Muscle layer of colon (tissue), 2 donors: ENCODE measurements at regions not wholly inside any gene's neighbourhood (a gene's known extent, or its start where the extent isn't known, plus 50 kb on each side); places are given as distances from the start of the nearest gene placed in this dataset.

ENCODE experiments used
- H3K27ac ChIP-seq: one replicate; pipeline ENCODE4 v1.7.0; 2013; ENCODE audit warnings: low read depth, mild to moderate bottlenecking, low read length, moderate library complexity
- H3K27me3 ChIP-seq, 2 donors: one replicate each; pipeline ENCODE4 v1.7.0; 2013; ENCODE audit warnings: low read length in 2 of 2, mild to moderate bottlenecking in 2 of 2; ENCODE audit not compliant: insufficient read depth in 2 of 2, control insufficient read depth in 1 of 2
- H3K36me3 ChIP-seq: one replicate; pipeline ENCODE4 v1.7.0; 2013; ENCODE audit warnings: mild to moderate bottlenecking, low read length; ENCODE audit not compliant: insufficient read depth
- H3K4me1 ChIP-seq: one replicate; pipeline ENCODE4 v1.7.0; 2013; ENCODE audit warnings: mild to moderate bottlenecking, low read length; ENCODE audit not compliant: insufficient read depth
- H3K4me3 ChIP-seq, 2 donors: one replicate each; pipeline ENCODE4 v1.7.0; 2013; ENCODE audit warnings: low read length in 2 of 2, low read depth in 1 of 2, mild to moderate bottlenecking in 1 of 2, moderate library complexity in 1 of 2
- H3K9ac ChIP-seq: one replicate; pipeline ENCODE4 v1.7.0; 2013; ENCODE audit warnings: low read length
- H3K9me3 ChIP-seq: one replicate; pipeline ENCODE4 v1.7.0; 2013; ENCODE audit warnings: mild to moderate bottlenecking, low read length
- donor health status: abdominal sarcoma.
- donor health status: Adenocarcinoma of cecum.

DNA sequence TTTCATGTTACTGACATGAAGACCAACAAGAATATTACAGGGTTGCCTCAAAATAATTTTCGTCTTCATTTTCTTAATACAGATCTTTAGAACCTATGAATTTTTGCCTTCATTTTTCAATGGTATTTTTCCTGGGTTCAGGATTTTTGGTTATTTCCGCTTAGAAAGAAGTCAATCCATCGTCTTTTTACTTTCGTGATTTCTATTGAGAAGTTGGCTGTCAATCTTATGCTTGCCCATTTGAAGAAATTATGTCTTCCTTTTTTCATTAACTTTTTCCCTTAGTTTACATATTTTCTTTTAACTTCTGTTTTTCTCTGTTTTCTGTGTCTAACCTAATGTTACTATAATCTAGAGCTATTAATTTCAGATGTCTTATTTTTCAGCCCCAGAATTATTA lies 868.9 kb upstream of the SLC10A2 start:
- Histone ChIP-seq H3K27ac (no peak overlapping the region), H3K9me3 (no peaks in the 10 kb centered on the region), H3K4me1 (no peaks in the 10 kb centered on the region), H3K9ac (no peak overlapping the region), H3K4me3 (no peak overlapping the region), H3K36me3 (no peaks in the 10 kb centered on the region), H3K27me3 (no peaks in the 10 kb centered on the region)

DNA sequence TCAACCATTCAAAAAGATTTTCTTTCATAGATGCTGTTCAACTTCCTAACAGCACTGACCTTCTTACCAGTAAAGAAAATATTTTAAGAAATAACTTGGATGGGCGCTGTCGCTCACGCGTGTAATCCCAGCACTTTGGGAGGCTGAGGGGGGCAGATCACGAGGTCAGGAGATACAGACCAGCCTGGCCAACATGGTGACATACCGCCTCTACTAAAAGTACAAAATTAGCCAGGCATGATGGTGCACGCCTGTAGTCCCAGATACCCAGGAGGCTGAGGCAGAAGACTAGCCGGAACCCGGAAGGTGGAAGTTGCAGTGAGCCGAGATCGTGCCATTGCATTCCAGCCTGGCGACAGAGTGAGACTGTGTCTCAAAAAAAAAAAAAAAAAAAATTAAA lies 865.7 kb upstream of the SLC10A2 start:
- Histone ChIP-seq H3K27me3 (no peaks in the 10 kb centered on the region), H3K9ac (no peak overlapping the region), H3K9me3 (no peaks in the 10 kb centered on the region), H3K4me3 (no peak overlapping the region), H3K36me3 (no peaks in the 10 kb centered on the region), H3K27ac (no peak overlapping the region), H3K4me1 (no peaks in the 10 kb centered on the region)

DNA sequence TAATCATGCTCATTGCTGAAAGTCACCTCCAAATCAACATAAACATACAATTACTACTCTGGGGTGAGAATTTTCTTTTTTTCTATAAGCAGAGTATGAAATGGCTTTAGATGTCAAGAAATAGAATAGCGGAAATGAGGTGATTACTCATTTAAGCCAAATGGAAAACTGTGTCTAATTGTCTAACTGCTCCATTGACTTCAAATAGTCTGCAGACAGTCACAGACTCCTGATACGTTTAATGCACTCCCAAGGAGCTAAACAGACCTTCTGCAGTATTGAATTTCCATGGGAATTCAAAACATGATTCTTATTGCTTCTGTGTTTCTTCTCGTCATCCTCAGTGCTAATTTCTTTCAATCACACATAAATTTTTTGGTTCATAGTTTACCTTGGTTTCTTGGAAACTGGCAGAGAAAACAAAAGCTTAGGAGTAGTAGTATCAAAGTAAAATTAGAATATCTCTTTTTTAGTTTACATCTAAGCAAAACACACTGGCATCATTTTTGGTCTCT lies 865.2 kb upstream of the SLC10A2 start:
- Histone ChIP-seq H3K36me3 (no peaks in the 10 kb centered on the region), H3K4me1 (no peaks in the 10 kb centered on the region), H3K9ac (no peak overlapping the region), H3K4me3 (no peak overlapping the region), H3K27me3 (no peaks in the 10 kb centered on the region), H3K27ac (no peak overlapping the region), H3K9me3 (no peaks in the 10 kb centered on the region)

DNA sequence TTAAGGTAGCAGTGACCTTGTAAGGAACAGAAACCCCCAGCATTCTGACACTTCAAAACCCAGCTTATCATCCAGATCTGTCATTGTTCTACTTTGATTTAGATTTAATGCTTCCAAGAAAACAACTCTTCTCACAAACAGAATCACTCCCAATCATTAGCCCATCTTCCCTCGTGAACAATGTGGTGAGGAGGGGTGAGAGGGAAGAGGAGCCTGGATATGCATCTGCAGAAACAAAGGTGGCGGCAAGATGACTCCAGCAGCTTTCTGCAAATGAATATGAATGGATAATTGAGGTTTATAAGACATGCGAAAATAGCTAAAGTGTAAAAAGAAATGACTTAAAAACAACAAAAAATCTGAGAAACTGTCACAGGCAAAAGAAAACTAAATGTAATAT lies 859.9 kb upstream of the SLC10A2 start:
- no peaks in the 10 kb centered on the region for H3K36me3 ChIP-seq
- no peaks in the 10 kb centered on the region for H3K4me1 ChIP-seq
- no peaks in the 10 kb centered on the region for H3K9me3 ChIP-seq

DNA sequence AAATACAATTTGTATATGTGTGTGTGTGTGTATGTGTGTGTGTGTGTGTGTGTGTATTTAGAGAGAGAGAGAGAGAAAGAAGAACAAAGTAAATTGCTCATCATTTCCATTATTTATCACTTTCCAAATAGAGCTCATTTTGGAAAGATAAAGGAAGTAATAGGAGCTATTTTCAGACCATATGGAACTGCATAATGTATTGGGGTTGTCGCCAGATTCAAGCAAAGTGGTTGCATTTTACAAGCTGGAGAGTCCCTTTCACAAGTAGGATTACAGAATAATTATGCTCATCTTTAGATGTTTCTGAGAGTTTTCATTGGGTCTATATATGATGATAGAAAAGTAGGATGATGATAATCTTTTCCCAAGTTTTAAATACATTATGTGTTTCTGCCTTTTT lies 842.7 kb upstream of the SLC10A2 start:
- H3K4me1 ChIP-seq = no peaks in the 10 kb centered on the region
- no peak overlapping the region for H3K27ac ChIP-seq
- H3K9me3 ChIP-seq = no peaks in the 10 kb centered on the region
- H3K36me3 ChIP-seq = no peaks in the 10 kb centered on the region
- no peak overlapping the region for H3K9ac ChIP-seq
- H3K4me3 ChIP-seq = no peak overlapping the region
- no peaks in the 10 kb centered on the region for H3K27me3 ChIP-seq

More for the DNA sequence above, 859.9 kb upstream of the SLC10A2 start:
- Histone ChIP-seq H3K9ac (no peak overlapping the region), H3K27ac (no peak overlapping the region), H3K27me3 (no peaks in the 10 kb centered on the region), H3K4me3 (no peak overlapping the region)

DNA sequence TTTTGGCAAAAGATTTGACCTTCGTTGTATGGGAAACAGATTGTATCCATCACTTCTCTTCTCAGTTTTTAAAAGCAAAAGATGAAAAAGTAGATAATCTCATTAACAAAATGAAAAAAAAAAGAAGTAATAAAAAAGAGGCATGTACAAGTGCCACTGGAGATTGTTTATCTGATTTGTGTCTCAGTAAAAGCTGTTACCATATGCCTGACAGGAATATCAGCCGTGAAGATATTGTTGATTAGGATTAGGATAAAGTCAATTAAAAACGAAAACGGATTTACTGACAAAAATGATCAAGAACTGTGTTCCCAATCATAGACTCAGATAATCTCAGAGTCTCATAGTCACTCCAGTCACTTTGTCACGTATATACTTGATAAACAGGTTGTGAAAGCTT lies 842.1 kb upstream of the SLC10A2 start:
- H3K4me3 ChIP-seq = no peak overlapping the region
- no peaks in the 10 kb centered on the region for H3K9me3 ChIP-seq
- H3K4me1 ChIP-seq = no peaks in the 10 kb centered on the region
- H3K36me3 ChIP-seq = no peaks in the 10 kb centered on the region
- H3K27ac ChIP-seq = no peak overlapping the region
- H3K9ac ChIP-seq = no peak overlapping the region
- H3K27me3 ChIP-seq = no peaks in the 10 kb centered on the region

DNA sequence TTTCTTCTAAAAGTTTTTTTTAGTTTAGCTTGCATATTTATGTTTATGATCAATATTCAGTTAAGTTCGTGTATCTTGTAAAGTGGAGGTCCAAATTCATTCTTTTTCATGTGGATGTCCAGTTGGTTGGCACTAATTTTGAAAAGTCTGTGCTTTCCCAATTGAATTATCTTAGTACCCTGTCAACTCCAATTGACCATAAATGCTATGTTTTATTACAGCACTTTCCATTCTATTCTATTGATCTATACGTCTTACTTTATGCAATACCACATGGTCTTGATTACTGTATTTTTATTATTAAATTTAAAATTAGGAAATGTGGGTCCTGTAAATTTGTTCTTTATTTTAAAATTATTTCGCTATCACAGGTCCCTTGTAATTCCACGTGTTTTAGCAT lies 837.6 kb upstream of the SLC10A2 start:
- no peaks in the 10 kb centered on the region for H3K27me3 ChIP-seq
- H3K4me1 ChIP-seq = no peaks in the 10 kb centered on the region
- no peak overlapping the region for H3K9ac ChIP-seq
- no peaks in the 10 kb centered on the region for H3K9me3 ChIP-seq
- H3K4me3 ChIP-seq = no peak overlapping the region
- H3K27ac ChIP-seq = no peak overlapping the region
- no peaks in the 10 kb centered on the region for H3K36me3 ChIP-seq

DNA sequence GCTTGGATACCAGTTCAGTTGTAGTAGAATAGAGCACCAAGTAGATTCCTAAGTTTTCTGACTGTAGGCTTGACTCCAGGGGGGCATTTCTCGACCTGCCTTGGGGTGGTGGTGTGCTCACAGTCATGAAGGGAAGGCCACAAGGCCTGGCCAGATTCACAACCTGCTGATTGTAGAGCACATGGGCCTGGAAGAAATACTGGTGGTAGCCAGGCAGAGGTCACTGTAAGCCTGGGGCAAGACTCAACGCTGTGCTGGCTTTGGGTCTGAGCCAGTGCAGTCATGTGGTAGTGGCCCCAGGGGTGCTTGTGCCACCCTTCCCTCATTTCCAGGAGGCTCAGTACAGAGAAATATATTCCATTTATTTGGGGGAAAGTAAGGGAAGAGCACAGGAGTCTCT lies 832.3 kb upstream of the SLC10A2 start:
- H3K4me3 ChIP-seq = no peak overlapping the region

DNA sequence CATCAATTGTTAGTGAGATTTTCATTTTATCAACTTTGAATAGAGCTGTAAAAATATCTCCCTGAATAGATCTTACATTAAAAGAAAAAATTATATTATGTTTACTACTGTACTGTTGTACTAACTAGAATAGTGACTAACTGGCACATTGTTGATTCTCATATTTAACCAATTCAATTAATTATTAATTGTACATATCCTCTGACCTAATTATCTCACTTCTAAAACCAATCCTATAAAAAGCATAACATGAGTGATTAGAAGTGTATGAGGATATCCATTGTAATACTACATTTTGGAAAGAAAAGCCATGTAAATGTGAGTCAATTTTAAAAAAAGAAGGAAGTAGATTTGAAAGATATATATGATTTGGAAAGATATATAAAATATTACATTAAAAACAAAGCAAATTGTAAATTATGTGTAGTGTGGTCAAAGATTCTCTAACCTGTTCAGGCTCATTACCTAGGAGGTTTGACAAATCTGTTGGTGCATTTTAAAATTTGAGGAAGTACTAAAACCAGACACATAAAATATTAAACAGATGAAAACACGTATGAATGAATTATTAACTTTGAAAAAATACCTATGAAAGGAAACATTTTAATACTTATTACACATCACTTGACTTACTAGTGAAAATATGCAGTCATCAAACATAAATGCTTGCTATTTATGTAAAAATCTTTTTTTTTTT lies 829.8 kb upstream of the SLC10A2 start:
- no peak overlapping the region for H3K4me3 ChIP-seq
- H3K9ac ChIP-seq = no peak overlapping the region
- no peaks in the 10 kb centered on the region for H3K27me3 ChIP-seq
- H3K4me1 ChIP-seq = no peaks in the 10 kb centered on the region
- no peak overlapping the region for H3K27ac ChIP-seq
- no peaks in the 10 kb centered on the region for H3K9me3 ChIP-seq
- H3K36me3 ChIP-seq = no peaks in the 10 kb centered on the region

More for the DNA sequence above, 832.3 kb upstream of the SLC10A2 start:
- Histone ChIP-seq H3K9ac (no peak overlapping the region), H3K36me3 (no peaks in the 10 kb centered on the region), H3K9me3 (no peaks in the 10 kb centered on the region), H3K27me3 (no peaks in the 10 kb centered on the region), H3K27ac (no peak overlapping the region), H3K4me1 (no peaks in the 10 kb centered on the region)

DNA sequence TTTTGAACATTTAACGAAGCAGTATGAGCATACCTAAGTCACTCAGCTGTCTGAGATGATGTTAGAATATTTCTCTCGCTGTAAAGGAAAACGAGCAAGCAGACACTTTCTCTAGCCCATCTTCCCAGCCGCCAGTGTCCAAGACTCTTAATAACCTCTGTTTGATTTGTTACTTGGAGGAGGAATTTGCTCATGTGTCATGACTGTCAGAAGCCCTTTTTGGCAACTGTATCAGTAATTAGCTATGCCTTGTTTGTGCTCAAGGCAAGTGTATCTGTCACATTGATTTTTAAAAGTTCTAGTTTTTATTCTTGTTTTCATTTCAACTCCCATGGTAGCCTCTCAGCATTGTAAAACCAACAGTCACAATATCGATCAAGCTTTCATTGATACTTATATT lies 828.4 kb upstream of the SLC10A2 start:
- H3K27me3 ChIP-seq = no peaks in the 10 kb centered on the region
- H3K36me3 ChIP-seq = no peaks in the 10 kb centered on the region
- H3K9ac ChIP-seq = no peak overlapping the region
- H3K27ac ChIP-seq = no peak overlapping the region
- no peaks in the 10 kb centered on the region for H3K9me3 ChIP-seq
- no peaks in the 10 kb centered on the region for H3K4me1 ChIP-seq
- H3K4me3 ChIP-seq = no peak overlapping the region

DNA sequence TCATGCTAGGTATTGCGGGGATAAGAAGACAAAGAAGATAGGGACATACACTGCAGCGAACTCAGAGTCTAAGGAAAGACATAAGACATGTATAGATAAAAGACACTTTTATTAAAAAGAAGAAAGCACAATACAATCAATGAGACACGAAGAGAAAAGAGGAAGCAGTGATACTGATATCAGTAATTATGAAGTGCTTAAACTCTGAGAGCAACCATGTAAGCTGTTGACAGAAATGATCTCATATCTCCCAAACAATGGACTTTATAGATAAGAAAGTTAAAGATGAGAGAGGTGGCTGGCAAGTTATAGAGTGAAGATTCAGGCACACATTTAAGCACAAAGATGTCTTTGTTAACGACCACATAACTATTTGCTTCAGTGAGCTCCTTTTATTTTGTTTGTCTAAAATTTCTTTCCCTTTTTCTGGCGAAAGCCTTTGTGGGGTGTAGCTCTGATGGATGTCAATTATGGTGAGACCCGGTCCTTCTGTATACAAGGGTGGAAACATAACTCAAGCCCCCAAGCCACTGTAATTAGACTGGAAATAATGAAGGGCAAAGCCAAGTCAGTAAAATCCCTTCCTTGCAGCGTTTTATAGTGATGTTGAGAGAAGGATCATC lies 818.0 kb upstream of the SLC10A2 start:
- H3K27me3 ChIP-seq = no peaks in the 10 kb centered on the region
- H3K9me3 ChIP-seq = no peaks in the 10 kb centered on the region
- no peak overlapping the region for H3K9ac ChIP-seq
- no peaks in the 10 kb centered on the region for H3K36me3 ChIP-seq
- H3K4me3 ChIP-seq = no peak overlapping the region
- H3K4me1 ChIP-seq = no peaks in the 10 kb centered on the region
- no peak overlapping the region for H3K27ac ChIP-seq

DNA sequence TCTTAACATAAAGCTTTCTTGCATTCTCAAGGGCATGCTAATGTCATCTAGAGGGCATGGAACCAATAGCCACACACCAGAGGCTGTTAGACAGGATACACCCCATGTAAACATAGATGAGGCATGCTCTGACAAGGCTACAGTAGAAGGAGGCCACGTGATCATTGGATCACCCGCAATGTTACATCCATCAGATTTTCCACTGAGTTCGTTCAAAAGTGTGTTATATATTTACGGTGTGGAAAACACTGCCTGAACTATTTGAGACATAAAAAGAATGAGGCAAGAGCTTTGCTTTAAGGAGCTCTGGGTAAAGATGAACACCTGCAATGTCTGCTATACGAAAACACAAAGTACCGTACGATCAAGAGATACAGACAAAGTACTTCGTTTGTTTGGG lies 817.5 kb upstream of the SLC10A2 start:
- Histone ChIP-seq H3K4me1 (no peaks in the 10 kb centered on the region), H3K4me3 (no peak overlapping the region), H3K9ac (no peak overlapping the region), H3K9me3 (no peaks in the 10 kb centered on the region), H3K36me3 (no peaks in the 10 kb centered on the region), H3K27ac (no peak overlapping the region), H3K27me3 (no peaks in the 10 kb centered on the region)
